ENCODE measurements at regions not wholly inside any gene's neighbourhood (a gene's known extent, or its start where the extent isn't known, plus 50 kb on each side); places are given as distances from the start of the nearest gene placed in this dataset.

GRCh38 chr11:80816966-80817365 lies 1376.1 kb upstream of the TENM4 start:
- DNase-seq: no peak

GRCh38 chr11:80816454-80816847 lies 1375.6 kb upstream of the TENM4 start:
- no peak for DNase-seq

DNA sequence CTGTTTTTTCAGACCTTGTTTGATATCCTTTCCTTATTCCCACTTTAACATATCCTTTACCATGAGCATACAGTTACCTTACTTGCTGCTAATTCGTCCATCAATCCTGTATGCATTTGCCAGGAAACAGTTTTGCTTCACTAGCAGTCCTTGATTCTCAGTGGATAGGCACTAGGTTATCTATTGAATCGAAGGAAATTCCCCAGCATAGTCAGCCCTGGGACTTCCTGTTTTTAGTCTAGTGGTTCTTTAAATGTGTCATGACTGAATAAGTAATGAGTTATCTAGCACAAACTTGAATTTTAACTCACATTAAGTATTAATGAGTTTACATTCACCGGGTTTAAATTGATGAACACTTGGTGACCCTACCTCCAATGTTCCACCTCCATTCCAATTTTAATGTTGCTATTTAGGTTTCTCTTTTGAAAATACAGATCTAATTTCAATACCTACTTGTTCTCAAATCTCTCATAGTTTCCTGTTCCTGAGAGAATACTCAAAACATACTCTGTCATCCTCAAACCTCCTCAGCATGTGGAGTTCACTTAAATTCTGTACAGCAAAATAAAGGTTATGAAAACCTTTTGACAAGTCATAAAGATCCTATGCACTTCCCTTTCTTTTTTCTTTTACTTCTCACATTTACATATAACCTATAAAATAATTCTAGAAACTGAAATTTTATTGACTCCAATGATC lies 1375.1 kb upstream of the TENM4 start:
- DNase-seq: no peak

DNA sequence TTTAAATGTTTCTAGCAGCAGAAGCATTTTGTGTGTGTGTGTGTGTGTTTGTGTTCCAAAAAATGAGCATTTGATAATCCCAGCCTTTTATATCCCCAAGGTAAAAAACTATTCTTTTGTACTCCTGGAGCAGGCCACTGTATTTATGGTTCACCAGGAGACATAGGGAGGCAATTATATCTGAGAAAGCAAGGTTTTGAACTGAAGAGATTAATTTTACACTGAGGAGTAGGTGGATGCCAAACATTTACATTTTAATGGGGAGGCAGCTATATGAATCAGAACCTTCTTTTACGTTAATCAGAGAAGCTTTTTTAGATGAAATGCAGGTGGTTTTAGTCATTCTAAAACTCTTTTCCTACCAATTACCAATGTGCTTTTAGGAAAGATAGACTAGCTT lies 1374.0 kb upstream of the TENM4 start:
- no peak for DNase-seq

DNA sequence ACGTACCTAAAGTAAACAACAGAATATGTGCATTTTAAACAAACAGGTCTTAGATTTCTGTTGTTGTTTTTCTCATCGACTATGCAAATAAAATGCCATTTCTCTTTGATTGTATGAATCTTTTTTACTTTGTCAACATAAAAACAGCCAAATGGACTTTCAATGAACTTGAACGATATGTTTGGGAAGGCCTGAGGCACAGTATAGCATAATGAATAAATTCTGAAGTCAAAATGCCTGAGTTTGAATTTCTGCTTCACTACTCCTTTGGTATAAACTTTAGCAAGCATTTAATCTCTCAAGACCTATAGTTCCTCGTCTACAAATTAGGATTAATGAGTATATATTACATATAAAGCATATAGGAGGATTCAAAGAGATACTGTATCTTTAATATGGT lies 1369.9 kb upstream of the TENM4 start:
- DNase-seq: no peak

GRCh38 chr11:80798174-80798573 lies 1357.3 kb upstream of the TENM4 start:
- DNase-seq: no peak

DNA sequence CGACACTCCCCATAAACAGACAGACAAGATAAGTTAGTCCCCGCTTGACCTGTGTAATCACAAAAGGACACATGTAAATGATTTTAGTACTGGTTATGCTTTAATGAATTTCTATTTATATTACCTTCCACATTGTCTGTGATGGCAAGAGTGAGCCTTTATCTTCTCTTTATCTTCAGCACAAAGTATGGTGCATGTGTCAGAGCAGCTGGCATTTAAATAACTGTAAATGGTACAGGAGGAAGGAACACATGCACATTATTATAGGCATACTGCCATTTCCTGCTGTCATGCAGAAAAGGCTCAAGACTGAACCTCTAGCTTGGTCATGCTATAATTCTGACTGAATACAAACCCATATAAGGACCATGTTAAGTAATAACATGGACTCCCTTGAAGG lies 1342.7 kb upstream of the TENM4 start:
- DNase-seq: no peak

- DNase-seq: no peak
Measured at GRCh38 chr11:80782135-80782885, 1341.5 kb upstream of the TENM4 start.

DNA sequence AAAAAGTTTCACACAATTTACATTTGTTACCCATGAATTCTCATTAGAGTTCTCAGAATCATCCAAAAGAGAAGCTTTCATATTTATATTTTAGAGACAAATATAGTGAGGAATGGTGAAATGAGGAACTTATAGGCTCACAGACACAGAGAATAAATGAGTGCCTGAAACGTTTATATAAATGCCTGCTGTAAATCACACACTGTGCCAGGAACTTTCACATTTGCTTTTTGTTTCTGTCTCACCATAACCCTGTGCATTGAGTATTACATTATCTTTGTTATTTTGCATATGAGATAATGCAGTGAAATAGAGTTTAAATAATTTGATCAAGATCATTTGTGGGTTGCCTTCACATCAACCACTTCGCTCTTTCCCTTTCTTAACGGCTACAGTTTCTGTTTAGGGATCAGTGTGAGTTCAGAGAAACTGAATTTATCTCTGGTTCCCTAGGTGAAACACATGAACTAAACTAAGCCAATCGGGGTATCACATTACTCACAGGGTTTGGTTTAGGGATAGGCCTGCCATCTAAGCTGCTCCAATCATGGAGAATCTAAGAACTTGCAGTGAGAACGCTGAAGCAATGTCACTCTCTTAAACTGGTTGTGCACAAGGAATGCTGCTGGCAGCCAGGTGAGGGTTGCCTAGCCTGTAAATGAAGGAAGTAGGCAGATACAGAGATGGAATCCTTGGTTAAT lies 1339.2 kb upstream of the TENM4 start:
- no peak for DNase-seq

DNA sequence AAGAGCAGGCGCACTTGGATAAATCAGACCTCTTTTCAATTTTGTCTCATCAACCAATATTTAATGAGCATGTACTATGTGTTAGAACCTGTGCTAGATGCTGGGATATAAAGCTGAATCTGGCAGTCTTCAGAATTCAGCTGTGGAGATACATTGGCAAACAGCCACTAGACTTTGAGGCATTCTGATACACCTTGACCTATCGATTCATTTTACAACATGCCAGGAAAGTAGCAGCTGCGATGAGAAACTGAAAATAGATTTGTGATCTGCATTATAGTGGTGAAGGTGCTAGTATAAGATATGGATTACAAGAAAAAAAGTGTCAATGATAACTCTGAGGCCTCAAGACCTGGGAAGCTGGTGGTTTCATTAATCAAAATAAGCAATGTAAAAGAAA lies 1338.1 kb upstream of the TENM4 start:
- no peak for DNase-seq

GRCh38 chr11:80778432-80778831 lies 1337.6 kb upstream of the TENM4 start:
- no peak for DNase-seq

- no peak for DNase-seq
Measured at GRCh38 chr11:80773919-80774318, 1333.1 kb upstream of the TENM4 start.

GRCh38 chr11:80771017-80771416 lies 1330.2 kb upstream of the TENM4 start:
- DNase-seq: no peak

GRCh38 chr11:80758787-80759186 lies 1318.0 kb upstream of the TENM4 start:
- no peak for DNase-seq

GRCh38 chr11:80748207-80748925 lies 1307.5 kb upstream of the TENM4 start:
- peak; percentile 18 for DNase-seq

GRCh38 chr11:80746300-80746699 lies 1305.5 kb upstream of the TENM4 start:
- DNase-seq: no peak

GRCh38 chr11:80745416-80745815 lies 1304.6 kb upstream of the TENM4 start:
- no peak for DNase-seq

GRCh38 chr11:80733790-80734189 lies 1293.0 kb upstream of the TENM4 start:
- peak; percentile 37 for DNase-seq

DNA sequence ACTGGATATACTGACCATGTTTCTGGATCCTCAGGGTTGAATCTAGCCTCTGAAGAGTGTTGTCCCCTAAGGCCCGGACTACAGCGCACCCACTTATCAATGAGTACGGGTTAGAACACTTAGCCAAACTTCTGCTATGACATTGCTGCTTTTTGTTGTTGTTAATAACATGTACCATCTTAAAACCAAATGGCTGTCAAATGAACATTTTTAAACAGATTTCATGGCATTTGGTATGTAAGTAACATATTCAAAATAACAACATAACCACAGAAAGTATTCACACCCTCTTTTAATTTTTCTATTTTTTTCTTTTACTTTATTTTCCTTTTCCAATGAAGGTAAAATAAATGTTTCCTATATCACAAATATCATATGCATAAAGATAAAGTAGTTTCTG lies 1292.5 kb upstream of the TENM4 start:
- no peak for DNase-seq

- peak; percentile 66 for DNase-seq
Measured at GRCh38 chr11:80727315-80727714, 1286.5 kb upstream of the TENM4 start.

DNA sequence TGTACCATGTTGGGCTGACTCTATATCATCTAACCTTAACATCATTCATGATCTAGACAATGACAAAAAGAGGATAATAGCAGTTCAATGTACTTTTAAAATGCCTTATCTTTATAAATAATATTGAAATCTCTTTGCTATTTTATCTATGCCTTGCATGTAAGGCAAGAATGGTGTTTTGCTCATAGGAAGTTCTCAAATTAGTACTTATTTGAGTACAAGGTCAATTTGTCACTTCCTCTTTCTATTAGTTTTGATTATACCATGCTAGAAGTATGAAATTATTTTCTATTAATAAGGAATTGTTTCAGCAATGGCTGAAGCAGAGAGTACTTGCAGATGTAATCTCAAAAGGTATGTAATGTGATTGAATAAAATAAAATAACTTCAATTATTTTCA lies 1285.4 kb upstream of the TENM4 start:
- no peak for DNase-seq

DNA sequence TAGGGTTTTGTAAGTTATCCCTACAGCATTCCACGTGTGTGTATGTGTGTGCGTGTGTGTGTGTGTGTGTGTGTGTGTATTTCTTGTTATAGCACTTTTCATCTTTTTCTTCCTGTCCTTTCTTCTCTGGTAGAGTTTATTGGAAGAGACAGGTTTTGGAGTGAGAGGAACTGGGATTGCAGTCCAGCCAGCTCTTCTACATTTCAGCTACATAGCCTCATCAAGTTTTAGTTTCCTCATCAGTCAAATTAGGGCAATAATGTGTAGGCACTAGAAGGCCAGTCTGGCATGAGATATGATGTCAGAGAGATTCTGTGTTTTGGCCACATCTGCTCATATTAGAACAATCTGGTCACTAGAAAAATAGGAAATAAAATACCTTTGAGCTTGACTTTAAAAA lies 1283.5 kb upstream of the TENM4 start:
- DNase-seq: no peak

- DNase-seq: no peak
Measured at GRCh38 chr11:80722629-80723028, 1281.8 kb upstream of the TENM4 start.
